ENCODE measurements at regions not wholly inside any gene's neighbourhood (a gene's known extent, or its start where the extent isn't known, plus 50 kb on each side); places are given as distances from the start of the nearest gene placed in this dataset.

- TF ChIP-seq, protein P1, sequence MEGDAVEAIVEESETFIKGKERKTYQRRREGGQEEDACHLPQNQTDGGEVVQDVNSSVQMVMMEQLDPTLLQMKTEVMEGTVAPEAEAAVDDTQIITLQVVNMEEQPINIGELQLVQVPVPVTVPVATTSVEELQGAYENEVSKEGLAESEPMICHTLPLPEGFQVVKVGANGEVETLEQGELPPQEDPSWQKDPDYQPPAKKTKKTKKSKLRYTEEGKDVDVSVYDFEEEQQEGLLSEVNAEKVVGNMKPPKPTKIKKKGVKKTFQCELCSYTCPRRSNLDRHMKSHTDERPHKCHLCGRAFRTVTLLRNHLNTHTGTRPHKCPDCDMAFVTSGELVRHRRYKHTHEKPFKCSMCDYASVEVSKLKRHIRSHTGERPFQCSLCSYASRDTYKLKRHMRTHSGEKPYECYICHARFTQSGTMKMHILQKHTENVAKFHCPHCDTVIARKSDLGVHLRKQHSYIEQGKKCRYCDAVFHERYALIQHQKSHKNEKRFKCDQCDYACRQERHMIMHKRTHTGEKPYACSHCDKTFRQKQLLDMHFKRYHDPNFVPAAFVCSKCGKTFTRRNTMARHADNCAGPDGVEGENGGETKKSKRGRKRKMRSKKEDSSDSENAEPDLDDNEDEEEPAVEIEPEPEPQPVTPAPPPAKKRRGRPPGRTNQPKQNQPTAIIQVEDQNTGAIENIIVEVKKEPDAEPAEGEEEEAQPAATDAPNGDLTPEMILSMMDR (conservative IDR thresholded peaks at IDR 0.05 in 1 of 2, IDR thresholded peaks at IDR 0.05 in 1 of 2; ENCODE audit: extremely low read depth in 1 of 2, insufficient read depth in 1 of 2, low read depth in 1 of 2, low read length in 2 of 2) = no peak
- TF ChIP-seq EZH2 (IDR thresholded peaks at IDR 0.05; ENCODE audit: borderline replicate concordance, low read length) = no peak
These were observed 306.3 kb upstream of the PCDH7 start for GRCh38 chr4:30413915-30414314.

Data from mammary epithelial cell (primary cell).